ENCODE measurements at regions not wholly inside any gene's neighbourhood (a gene's known extent, or its start where the extent isn't known, plus 50 kb on each side); places are given as distances from the start of the nearest gene placed in this dataset.

DNA sequence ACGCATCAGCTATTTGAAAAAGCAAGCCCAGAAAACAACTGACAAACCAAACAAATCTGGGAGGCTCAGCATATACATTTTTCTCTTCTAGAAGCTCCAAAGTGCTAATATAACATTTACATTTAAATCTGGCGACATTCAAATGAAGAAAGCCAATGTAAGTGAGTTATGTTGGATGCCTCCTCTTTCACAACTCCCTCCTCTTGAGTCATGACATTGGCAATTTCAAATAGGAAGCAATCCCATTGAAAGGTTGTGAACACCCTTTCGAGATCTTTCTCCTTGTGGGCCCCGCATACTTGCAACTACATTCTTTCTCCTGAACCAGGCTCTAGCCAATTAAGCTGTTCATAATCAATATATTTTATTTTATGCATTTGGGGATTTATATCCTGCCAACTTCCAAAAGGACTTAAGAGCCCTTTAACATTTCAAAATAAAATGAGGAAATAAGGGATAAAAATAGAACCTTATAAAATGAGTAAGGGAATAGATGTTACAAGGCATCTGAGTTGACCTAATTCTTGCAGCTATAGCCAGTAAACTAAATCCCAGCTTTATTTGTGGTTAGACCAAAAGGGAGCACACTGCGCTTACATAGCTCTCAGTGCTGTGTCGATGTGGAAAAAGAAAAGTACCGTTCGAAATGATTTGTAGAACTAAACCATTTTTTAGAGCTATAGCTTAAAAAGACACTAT lies 129.5 kb upstream of the SESN3 start:
- no peaks in the 10 kb centered on the region for H3K36me3 Mint-ChIP-seq (ENCODE audit: low read depth)
- peaks cover 4% of the 10 kb centered on the region for H3K4me1 Mint-ChIP-seq (ENCODE audit: low read depth)
- no peak overlapping the region for H3K27ac Mint-ChIP-seq
- H3K9me3 Mint-ChIP-seq, result no peaks in the 10 kb centered on the region
- H3K4me3 Mint-ChIP-seq, result no peak overlapping the region
- peaks cover 3% of the 10 kb centered on the region for H3K27me3 Mint-ChIP-seq (ENCODE audit: low read depth)

DNA sequence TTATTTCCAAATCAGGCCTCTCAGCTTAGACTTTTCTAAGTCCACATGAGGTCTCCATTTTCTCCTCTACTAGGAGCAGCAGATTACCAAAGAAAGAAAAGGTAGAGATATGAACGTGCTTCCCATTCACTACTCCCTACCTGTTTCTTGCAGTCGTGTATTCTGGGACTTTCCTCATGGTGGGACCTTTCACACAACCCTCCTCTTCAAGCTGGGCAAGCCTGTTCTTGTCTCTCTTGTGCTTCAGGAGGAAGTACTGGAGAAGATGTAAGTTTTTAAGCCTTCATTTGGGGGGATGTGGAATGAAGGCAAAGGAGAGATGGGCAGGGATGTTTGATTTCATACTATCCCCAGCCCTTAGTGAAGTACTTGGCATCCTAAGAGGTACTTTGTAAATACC lies 128.8 kb upstream of the SESN3 start:
- H3K27ac Mint-ChIP-seq, result no peak overlapping the region
- peaks cover 3% of the 10 kb centered on the region for H3K27me3 Mint-ChIP-seq (ENCODE audit: low read depth)
- no peak overlapping the region for H3K4me3 Mint-ChIP-seq
- H3K36me3 Mint-ChIP-seq (ENCODE audit: low read depth), result no peaks in the 10 kb centered on the region
- H3K9me3 Mint-ChIP-seq, result no peaks in the 10 kb centered on the region
- no peaks in the 10 kb centered on the region for H3K4me1 Mint-ChIP-seq (ENCODE audit: low read depth)

- Mint-ChIP-seq H3K36me3 (ENCODE audit: low read depth) (no peaks in the 10 kb centered on the region), H3K4me1 (ENCODE audit: low read depth) (no peaks in the 10 kb centered on the region), H3K27me3 (ENCODE audit: low read depth) (peaks cover 3% of the 10 kb centered on the region), H3K27ac (no peak overlapping the region), H3K9me3 (no peaks in the 10 kb centered on the region), H3K4me3 (no peak overlapping the region)
Observed at GRCh38 chr11:95359341-95359663, 128.3 kb upstream of the SESN3 start.

DNA sequence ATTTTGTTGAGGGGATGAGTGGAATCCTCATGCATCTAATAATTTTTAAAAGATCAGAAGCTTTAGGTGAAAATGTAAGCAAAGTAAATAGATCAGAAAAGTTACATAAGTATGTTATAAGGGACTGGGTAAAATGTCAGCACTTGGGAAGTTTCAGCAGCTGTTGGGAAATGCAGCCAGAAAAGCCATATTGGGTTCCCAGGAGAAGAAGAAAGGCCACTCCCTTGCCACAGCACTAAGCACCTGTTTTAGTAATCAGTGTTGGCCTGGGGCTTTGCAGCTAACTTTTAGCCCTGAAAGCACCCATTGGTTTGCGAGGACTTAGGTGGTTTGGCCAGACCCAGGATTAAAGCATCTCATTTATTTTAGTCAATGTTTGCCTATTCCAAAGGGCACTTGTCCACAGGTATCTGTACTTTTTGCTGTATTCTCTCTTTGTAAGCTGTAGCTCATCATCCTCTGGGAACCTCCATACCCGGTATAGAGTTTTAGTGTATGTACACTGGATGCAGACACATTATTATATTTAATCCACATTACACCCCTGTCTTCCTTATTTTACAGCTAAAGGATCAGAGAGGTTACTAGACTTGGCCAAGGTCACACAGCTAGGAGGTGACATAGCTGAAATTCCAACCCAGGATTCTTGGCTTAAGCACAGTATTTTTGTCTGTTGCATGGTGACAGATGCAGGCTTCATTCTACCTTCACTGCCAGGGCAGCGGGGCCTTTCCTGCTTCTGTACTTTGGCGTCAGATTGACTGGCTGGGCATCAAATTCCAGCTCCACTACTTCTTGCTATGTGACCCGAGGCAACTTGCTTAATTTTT lies 127.7 kb upstream of the SESN3 start:
- Mint-ChIP-seq H3K27me3 (ENCODE audit: low read depth) (peaks cover 3% of the 10 kb centered on the region), H3K27ac (no peak overlapping the region), H3K4me1 (ENCODE audit: low read depth) (no peaks in the 10 kb centered on the region), H3K4me3 (no peak overlapping the region), H3K9me3 (no peaks in the 10 kb centered on the region), H3K36me3 (ENCODE audit: low read depth) (no peaks in the 10 kb centered on the region)

GRCh38 chr11:95354304-95354703 lies 123.3 kb upstream of the SESN3 start:
- peaks cover 4% of the 10 kb centered on the region for H3K9me3 Mint-ChIP-seq
- H3K36me3 Mint-ChIP-seq (ENCODE audit: low read depth), result peaks cover 4% of the 10 kb centered on the region
- H3K27me3 Mint-ChIP-seq (ENCODE audit: low read depth), result peaks cover 10% of the 10 kb centered on the region
- H3K4me3 Mint-ChIP-seq, result no peak overlapping the region
- H3K4me1 Mint-ChIP-seq (ENCODE audit: low read depth), result no peaks in the 10 kb centered on the region
- no peak overlapping the region for H3K27ac Mint-ChIP-seq

- no peaks in the 10 kb centered on the region for H3K4me1 Mint-ChIP-seq (ENCODE audit: low read depth)
- peaks cover 10% of the 10 kb centered on the region for H3K9me3 Mint-ChIP-seq
- peaks cover 16% of the 10 kb centered on the region for H3K27me3 Mint-ChIP-seq (ENCODE audit: low read depth)
- H3K27ac Mint-ChIP-seq, result no peak overlapping the region
- peaks cover 9% of the 10 kb centered on the region for H3K36me3 Mint-ChIP-seq (ENCODE audit: low read depth)
- H3K4me3 Mint-ChIP-seq, result no peak overlapping the region
Observed at GRCh38 chr11:95353706-95354105, 122.7 kb upstream of the SESN3 start.

DNA sequence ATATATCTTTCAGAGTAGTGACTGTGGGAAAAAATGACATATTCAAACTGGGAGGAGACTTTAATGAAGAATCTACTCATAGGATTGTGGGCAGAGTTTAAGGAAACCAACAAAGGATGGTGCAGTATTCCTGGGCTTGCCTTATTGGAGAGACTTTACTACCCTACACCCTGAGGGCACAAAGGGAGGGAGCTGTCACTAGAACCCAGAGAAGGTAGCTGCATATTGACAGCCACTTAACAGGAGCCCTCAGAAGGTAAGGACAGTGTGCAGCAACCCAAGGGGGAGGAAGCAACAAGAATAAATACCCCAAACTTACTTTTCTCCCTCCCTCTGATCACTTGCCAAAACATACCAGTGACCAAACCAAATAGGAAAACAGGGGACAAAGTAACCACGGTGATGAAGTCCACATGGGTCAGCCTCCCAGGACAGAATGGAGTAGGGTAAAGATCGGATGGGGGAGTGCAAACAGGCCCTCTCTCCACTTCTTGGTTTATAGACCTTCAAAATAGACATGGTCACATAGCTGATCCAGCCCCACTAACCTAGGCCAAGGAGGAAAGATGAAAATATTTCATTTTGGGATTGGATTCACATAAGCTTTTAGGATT lies 121.8 kb upstream of the SESN3 start:
- Mint-ChIP-seq H3K4me3 (no peak overlapping the region), H3K27ac (no peak overlapping the region), H3K9me3 (peaks cover 18% of the 10 kb centered on the region), H3K27me3 (ENCODE audit: low read depth) (peaks cover 21% of the 10 kb centered on the region), H3K36me3 (ENCODE audit: low read depth) (peaks cover 9% of the 10 kb centered on the region), H3K4me1 (ENCODE audit: low read depth) (no peaks in the 10 kb centered on the region)

GRCh38 chr11:95349345-95349942 lies 118.4 kb upstream of the SESN3 start:
- H3K4me1 Mint-ChIP-seq (ENCODE audit: low read depth), result peaks cover 9% of the 10 kb centered on the region
- H3K27ac Mint-ChIP-seq, result no peak overlapping the region
- H3K4me3 Mint-ChIP-seq, result no peak overlapping the region
- peaks cover 9% of the 10 kb centered on the region for H3K36me3 Mint-ChIP-seq (ENCODE audit: low read depth)
- H3K27me3 Mint-ChIP-seq (ENCODE audit: low read depth), result peaks cover 22% of the 10 kb centered on the region
- peaks cover 19% of the 10 kb centered on the region for H3K9me3 Mint-ChIP-seq

GRCh38 chr11:95346265-95346664 lies 115.3 kb upstream of the SESN3 start:
- no peak overlapping the region for H3K27ac Mint-ChIP-seq
- H3K27me3 Mint-ChIP-seq (ENCODE audit: low read depth), result peaks cover 38% of the 10 kb centered on the region
- H3K36me3 Mint-ChIP-seq (ENCODE audit: low read depth), result peaks cover 12% of the 10 kb centered on the region
- peaks cover 19% of the 10 kb centered on the region for H3K9me3 Mint-ChIP-seq
- peaks cover 9% of the 10 kb centered on the region for H3K4me1 Mint-ChIP-seq (ENCODE audit: low read depth)
- H3K4me3 Mint-ChIP-seq, result no peak overlapping the region

DNA sequence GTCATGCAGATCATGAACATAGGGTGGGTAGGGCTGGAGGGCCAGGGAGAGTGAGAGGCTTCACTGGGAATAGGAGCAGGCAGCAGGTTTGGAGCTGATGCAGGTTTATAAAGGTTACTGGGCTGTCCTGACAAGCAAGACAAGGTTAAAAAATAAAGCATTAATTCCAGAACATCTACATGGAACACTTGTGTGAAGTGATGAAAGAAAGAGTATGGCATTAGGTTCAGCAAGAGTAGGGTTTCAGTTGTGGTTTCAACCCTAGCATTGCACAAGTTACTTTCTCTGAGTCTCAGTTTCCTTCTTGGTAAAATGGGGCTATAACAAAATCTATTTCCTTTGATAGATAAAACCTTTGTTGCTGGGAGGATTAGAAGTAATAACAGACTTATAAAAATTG lies 114.6 kb upstream of the SESN3 start:
- peaks cover 12% of the 10 kb centered on the region for H3K36me3 Mint-ChIP-seq (ENCODE audit: low read depth)
- peaks cover 19% of the 10 kb centered on the region for H3K9me3 Mint-ChIP-seq
- peaks cover 9% of the 10 kb centered on the region for H3K4me1 Mint-ChIP-seq (ENCODE audit: low read depth)
- peaks cover 38% of the 10 kb centered on the region for H3K27me3 Mint-ChIP-seq (ENCODE audit: low read depth)
- no peak overlapping the region for H3K4me3 Mint-ChIP-seq
- H3K27ac Mint-ChIP-seq, result no peak overlapping the region

DNA sequence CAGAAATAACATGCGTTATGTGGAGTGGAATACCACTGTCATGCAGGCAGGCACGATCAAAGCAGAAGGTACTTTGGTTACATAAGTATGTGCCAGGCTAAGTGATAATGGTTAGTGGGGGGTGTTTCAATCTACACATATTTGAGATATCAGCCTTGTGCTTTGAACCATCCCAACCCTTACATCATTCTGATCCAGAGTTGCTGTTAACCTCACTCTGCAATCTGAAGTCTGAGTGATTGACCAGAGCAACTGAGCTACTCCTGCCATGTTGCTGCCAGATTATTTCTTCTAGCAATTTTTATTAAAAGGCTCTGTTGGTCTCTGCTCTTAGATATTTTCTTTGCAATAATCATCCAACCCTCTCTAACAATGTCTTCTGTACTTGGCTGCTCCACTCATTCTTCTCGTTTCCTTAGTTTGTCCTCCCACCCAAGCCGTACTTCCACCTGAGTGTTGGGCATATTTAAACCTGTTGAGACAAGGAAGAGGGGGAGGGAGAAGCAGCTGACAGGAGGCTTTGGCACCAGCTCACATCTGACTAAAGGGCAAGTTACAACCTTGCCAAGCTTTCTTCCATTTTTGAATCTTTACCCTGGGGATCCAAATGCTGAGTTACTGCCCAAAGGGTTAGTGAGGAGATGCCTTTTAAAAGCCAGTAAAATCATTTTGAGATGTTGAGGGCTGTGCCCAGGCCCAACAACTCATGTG lies 114.1 kb upstream of the SESN3 start:
- H3K9me3 Mint-ChIP-seq, result peaks cover 19% of the 10 kb centered on the region
- no peak overlapping the region for H3K4me3 Mint-ChIP-seq
- H3K27me3 Mint-ChIP-seq (ENCODE audit: low read depth), result peaks cover 35% of the 10 kb centered on the region
- peaks cover 9% of the 10 kb centered on the region for H3K4me1 Mint-ChIP-seq (ENCODE audit: low read depth)
- H3K27ac Mint-ChIP-seq, result no peak overlapping the region
- peaks cover 11% of the 10 kb centered on the region for H3K36me3 Mint-ChIP-seq (ENCODE audit: low read depth)

DNA sequence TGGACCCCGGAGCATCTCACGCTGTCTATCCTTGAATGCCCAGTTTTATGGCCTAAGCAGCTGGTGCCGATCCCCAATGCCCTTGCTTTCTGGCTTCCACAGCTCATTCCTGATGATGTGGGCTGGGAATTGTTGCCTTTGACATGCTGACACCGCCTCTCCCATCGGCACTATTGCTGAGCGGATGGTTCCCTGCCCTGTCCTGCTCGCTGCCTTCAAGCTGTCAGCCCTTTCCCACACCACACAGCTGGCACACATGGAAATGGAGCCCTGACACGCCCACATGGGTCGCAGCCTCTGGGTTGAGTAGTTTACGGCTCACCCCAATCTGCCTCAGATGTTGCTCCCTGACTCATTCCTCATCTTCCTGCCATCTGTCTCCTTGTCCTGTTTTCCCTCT lies 110.2 kb upstream of the SESN3 start:
- Mint-ChIP-seq H3K27me3 (ENCODE audit: low read depth) (peaks cover 20% of the 10 kb centered on the region), H3K4me3 (no peak overlapping the region), H3K27ac (no peak overlapping the region), H3K36me3 (ENCODE audit: low read depth) (peaks cover 3% of the 10 kb centered on the region), H3K9me3 (no peaks in the 10 kb centered on the region), H3K4me1 (ENCODE audit: low read depth) (peaks cover 12% of the 10 kb centered on the region)

DNA sequence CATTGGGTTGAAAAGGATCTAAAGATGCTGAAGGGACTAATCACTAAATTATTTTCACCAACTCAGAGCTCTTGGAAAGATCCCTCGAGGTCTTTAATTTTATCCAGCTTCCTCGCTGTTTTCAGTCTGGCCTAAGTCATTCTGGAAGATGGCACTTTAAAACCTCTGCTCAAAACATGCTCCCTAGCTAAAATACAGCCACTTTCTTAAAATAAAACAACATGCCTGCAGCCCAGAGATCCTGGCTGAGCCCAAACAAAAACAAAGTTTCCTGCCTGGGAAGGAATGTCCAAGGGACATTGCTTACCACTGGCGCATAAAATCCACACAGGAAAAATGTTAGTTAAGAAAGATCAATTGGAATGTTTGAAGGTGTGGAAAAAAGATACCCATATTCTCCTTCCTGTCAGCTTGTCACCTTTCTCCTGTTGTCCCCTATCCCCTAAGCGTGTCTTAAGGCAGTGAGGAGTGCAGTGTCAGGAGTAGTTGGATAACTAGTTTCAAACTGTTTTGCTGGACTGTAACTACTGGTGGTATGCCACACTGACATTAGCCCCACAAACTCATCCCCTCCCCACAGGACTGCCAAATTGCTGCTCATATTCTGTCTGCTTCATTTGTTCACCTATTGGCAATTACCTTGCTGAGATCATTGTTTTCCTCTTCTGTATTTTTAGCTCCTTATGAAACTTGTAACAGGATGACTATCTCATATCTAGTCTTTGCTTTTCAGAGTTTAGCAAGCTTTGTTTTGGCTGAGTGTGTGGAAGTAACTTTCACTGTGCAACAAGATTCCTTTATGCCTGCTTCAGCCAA lies 108.3 kb upstream of the SESN3 start:
- Mint-ChIP-seq H3K4me1 (ENCODE audit: low read depth) (peaks cover 5% of the 10 kb centered on the region), H3K4me3 (no peak overlapping the region), H3K9me3 (no peaks in the 10 kb centered on the region), H3K36me3 (ENCODE audit: low read depth) (peaks cover 3% of the 10 kb centered on the region), H3K27me3 (ENCODE audit: low read depth) (peaks cover 16% of the 10 kb centered on the region), H3K27ac (no peak overlapping the region)

Data from T-helper 1 cell treated with Interleukin-12 subunit alpha and Interleukin-12 subunit beta and Interleukin-4 antibody, amounts not matched to agents 30 μg/mL and 1 μg/mL, for 36 hours (primary cell).